Testis (tissue), 2 donors: ENCODE measurements at regions not wholly inside any gene's neighbourhood (a gene's known extent, or its start where the extent isn't known, plus 50 kb on each side); places are given as distances from the start of the nearest gene placed in this dataset.

ENCODE experiments used
- DNase-seq: peaks from one replicate; pipeline ENCODE4 v3.0.0-alpha.2; 2019
- H3K27ac ChIP-seq, 2 donors: fragments of 200-600 bp; sonication (generic); one replicate each; pipeline ENCODE4 v1.5.1; 2019
- H3K27me3 ChIP-seq: fragments of 200-600 bp; sonication (generic); one replicate; pipeline ENCODE4 v1.5.1; 2019
- H3K36me3 ChIP-seq: fragments of 200-600 bp; sonication (generic); one replicate; pipeline ENCODE4 v1.5.1; 2017; ENCODE audit warnings: low read depth; ENCODE audit errors: missing control alignments
- H3K4me1 ChIP-seq: fragments of 200-600 bp; sonication (generic); one replicate; pipeline ENCODE4 v1.5.1; 2019
- H3K4me3 ChIP-seq, 2 donors: fragments of 200-600 bp; sonication (generic); one replicate each; pipeline ENCODE4 v1.5.1; 2017 to 2019
- H3K9me3 ChIP-seq: fragments of 200-600 bp; sonication (generic); one replicate; pipeline ENCODE4 v1.5.1; 2017
- CTCF ChIP-seq, 3 experiments: fragments of 450-650 bp in 2 of 3; fragments of 200-600 bp in 1 of 3; sonication (generic) in 1 of 3; IDR thresholded peaks; one replicate each; pipeline ENCODE4 v1.5.1; 2016 to 2019; ENCODE audit warnings: antibody characterized with exemption in 3 of 3, mild to moderate bottlenecking in 2 of 3, moderate library complexity in 1 of 3
- POLR2A ChIP-seq: fragments of 450-650 bp; IDR thresholded peaks from one replicate; pipeline ENCODE4 v1.6.1; 2017; ENCODE audit warnings: antibody characterized with exemption, mild to moderate bottlenecking, moderate library complexity
- WGBS, 2 donors: methylation state at CpG; one replicate each; pipeline ENCODE4 v1.1.5; 2018; 5-methylcytosine and 5-hydroxymethylcytosine counted together
- intact Hi-C: fragments of 100-400 bp; cut with DNase I; formaldehyde crosslinking; loops from one replicate; pipeline ENCODE4 v1.15.1; 2023; ENCODE audit warnings: low total_unique reads

GRCh38 chr10:121148921-121149320, 297.8 kb downstream of the WDR11 start:
- no peak for TF ChIP-seq POLR2A
- no peak for TF ChIP-seq CTCF (IDR thresholded peaks at IDR 0.05)
- intact Hi-C loops: no loop called here

GRCh38 chr10:121152033-121152432, 300.9 kb downstream of the WDR11 start:
- no peaks in the 10 kb centered on the region for H3K9me3 ChIP-seq
- DNase-seq: no peak
- H3K27ac ChIP-seq: no peak overlapping the region
- no peaks in the 10 kb centered on the region for H3K27me3 ChIP-seq
- no peaks in the 10 kb centered on the region for H3K36me3 ChIP-seq
- intact Hi-C loops: no loop called here
- peaks cover 10% of the 10 kb centered on the region for H3K4me1 ChIP-seq
- TF ChIP-seq POLR2A: no peak
- TF ChIP-seq CTCF (IDR thresholded peaks at IDR 0.05): no peak
- WGBS, 2 donors: 79 to 86% methylated on average over 2 of the region's 2 CpGs
- H3K4me3 ChIP-seq: no peak overlapping the region

More at GRCh38 chr10:121148921-121149320, 297.8 kb downstream of the WDR11 start:
- Histone ChIP-seq H3K4me1 (no peaks in the 10 kb centered on the region), H3K27me3 (no peaks in the 10 kb centered on the region), H3K27ac (no peak overlapping the region), H3K4me3 (no peak overlapping the region), H3K9me3 (no peaks in the 10 kb centered on the region), H3K36me3 (no peaks in the 10 kb centered on the region)
- WGBS, 2 donors: 86 to 90% methylated on average over 13 of the region's 13 CpGs
- no peak for DNase-seq

GRCh38 chr10:121152935-121153334, 301.8 kb downstream of the WDR11 start:
- 91 to 96% methylated on average over 1 of the region's 1 CpG for WGBS, 2 donors
- Histone ChIP-seq H3K4me3 (no peak overlapping the region), H3K36me3 (no peaks in the 10 kb centered on the region), H3K27ac (no peak overlapping the region), H3K9me3 (no peaks in the 10 kb centered on the region), H3K4me1 (peaks cover 10% of the 10 kb centered on the region), H3K27me3 (no peaks in the 10 kb centered on the region)
- DNase-seq: no peak
- intact Hi-C loops: no loop called here
- TF ChIP-seq POLR2A (no peak), CTCF (IDR thresholded peaks at IDR 0.05) (no peak)

- Histone ChIP-seq H3K36me3 (no peaks in the 10 kb centered on the region), H3K4me1 (peaks cover 10% of the 10 kb centered on the region), H3K27ac (no peak overlapping the region), H3K9me3 (no peaks in the 10 kb centered on the region), H3K4me3 (no peak overlapping the region), H3K27me3 (no peaks in the 10 kb centered on the region)
- WGBS, 2 donors: 78 to 89% methylated on average over 2 of the region's 2 CpGs
- TF ChIP-seq POLR2A (no peak), CTCF (IDR thresholded peaks at IDR 0.05) (no peak)
- no peak for DNase-seq
- intact Hi-C loops: no loop called here
Measured at GRCh38 chr10:121154310-121154709, 303.1 kb downstream of the WDR11 start.

GRCh38 chr10:121154846-121155245, 303.7 kb downstream of the WDR11 start:
- Histone ChIP-seq H3K36me3 (no peaks in the 10 kb centered on the region), H3K9me3 (no peaks in the 10 kb centered on the region), H3K27ac (no peak overlapping the region), H3K4me3 (no peak overlapping the region), H3K4me1 (peaks cover 10% of the 10 kb centered on the region), H3K27me3 (no peaks in the 10 kb centered on the region)
- intact Hi-C loops: no loop called here
- WGBS, 2 donors: 55 to 61% methylated on average over 5 of the region's 5 CpGs
- DNase-seq: peak; percentile 54
- TF ChIP-seq CTCF (IDR thresholded peaks at IDR 0.05): no peak
- TF ChIP-seq POLR2A: no peak
